AG10803 (cell line): ENCODE measurements at regions not wholly inside any gene's neighbourhood (a gene's known extent, or its start where the extent isn't known, plus 50 kb on each side); places are given as distances from the start of the nearest gene placed in this dataset.

Source experiments
- DNase-seq: peaks from one replicate; pipeline ENCODE4 v3.0.0; 2010; ENCODE audit warnings: low read depth
- H3K4me3 ChIP-seq: 2 replicates; pipeline ENCODE4 v1.5.1; 2011; ENCODE audit warnings: mild to moderate bottlenecking, low read length, control low read depth
- TF ChIP-seq, protein P1 (sequence below): conservative IDR thresholded peaks from 2 replicates; pipeline ENCODE4 v1.5.1; 2011; ENCODE audit warnings: mild to moderate bottlenecking, low read length, control low read depth, inconsistent platforms

GRCh38 chr7:50210706-50211115 is 93.8 kb upstream of the IKZF1 start:
- no peak for DNase-seq
- TF ChIP-seq, protein P1, sequence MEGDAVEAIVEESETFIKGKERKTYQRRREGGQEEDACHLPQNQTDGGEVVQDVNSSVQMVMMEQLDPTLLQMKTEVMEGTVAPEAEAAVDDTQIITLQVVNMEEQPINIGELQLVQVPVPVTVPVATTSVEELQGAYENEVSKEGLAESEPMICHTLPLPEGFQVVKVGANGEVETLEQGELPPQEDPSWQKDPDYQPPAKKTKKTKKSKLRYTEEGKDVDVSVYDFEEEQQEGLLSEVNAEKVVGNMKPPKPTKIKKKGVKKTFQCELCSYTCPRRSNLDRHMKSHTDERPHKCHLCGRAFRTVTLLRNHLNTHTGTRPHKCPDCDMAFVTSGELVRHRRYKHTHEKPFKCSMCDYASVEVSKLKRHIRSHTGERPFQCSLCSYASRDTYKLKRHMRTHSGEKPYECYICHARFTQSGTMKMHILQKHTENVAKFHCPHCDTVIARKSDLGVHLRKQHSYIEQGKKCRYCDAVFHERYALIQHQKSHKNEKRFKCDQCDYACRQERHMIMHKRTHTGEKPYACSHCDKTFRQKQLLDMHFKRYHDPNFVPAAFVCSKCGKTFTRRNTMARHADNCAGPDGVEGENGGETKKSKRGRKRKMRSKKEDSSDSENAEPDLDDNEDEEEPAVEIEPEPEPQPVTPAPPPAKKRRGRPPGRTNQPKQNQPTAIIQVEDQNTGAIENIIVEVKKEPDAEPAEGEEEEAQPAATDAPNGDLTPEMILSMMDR: no peak
- no peak overlapping the region for H3K4me3 ChIP-seq

DNA sequence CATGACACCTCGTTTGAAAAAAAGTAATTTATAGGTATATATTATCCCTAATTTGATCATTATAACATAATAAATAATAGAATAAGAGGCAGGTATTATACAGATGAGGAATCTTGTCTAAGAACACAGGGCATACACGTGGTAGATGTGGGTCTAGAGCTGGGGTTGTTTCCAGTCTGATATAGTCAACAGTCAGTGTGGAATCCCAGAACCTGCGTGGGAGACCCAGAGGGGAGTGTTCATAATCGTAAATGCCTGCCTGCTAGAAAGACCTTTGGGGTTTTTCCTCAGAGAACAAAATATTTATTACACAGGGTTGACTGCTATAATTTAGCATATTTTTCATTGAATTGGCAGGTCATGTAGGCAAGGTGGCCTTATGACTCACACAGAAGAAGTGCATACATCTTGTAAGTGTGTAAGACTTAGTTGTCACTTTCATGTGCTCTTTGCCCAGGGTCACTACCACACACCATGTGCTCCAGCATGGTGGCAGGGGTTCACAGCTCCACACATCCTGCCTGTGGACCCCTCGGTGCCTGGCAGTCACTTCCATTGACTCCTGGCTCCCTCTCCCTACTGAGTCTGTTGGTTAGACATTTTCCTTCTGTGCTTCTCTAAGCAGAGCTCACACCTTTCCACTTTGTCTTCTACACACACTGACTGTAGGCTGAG is 94.9 kb upstream of the IKZF1 start:
- TF ChIP-seq, protein P1: no peak
- H3K4me3 ChIP-seq: no peak overlapping the region
- no peak for DNase-seq

DNA sequence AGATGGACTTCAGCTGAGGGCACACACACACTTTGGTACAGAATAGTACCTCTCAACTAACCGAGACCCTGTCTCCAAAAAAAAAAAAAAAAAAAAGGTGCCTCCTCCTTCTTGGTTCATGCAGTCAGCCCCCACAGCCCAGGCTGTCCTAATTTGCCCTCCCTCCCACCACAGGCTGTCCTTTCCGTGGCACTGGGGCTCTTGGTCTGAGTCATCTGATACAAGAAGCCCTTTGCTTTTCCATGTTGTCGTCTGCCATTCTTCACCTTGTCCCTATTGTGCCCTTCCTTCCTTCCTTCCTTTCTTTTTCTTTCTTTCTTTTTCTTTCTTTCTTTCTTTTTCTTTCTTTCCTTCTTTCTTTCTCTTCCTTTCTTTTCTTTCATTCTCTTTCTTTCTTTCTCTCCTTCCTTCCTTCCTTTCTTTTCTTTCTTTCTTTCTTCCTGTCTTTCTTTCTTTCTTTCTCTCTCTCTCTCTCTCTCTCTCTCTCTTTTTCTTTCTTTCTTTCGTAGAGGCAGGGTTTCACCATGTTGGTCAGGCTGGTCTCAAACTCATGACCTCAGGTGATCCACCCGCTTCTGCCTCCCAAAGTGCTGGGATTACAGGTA is 96.0 kb upstream of the IKZF1 start:
- TF ChIP-seq, protein P1: no peak
- no peak overlapping the region for H3K4me3 ChIP-seq
- no peak for DNase-seq

DNA sequence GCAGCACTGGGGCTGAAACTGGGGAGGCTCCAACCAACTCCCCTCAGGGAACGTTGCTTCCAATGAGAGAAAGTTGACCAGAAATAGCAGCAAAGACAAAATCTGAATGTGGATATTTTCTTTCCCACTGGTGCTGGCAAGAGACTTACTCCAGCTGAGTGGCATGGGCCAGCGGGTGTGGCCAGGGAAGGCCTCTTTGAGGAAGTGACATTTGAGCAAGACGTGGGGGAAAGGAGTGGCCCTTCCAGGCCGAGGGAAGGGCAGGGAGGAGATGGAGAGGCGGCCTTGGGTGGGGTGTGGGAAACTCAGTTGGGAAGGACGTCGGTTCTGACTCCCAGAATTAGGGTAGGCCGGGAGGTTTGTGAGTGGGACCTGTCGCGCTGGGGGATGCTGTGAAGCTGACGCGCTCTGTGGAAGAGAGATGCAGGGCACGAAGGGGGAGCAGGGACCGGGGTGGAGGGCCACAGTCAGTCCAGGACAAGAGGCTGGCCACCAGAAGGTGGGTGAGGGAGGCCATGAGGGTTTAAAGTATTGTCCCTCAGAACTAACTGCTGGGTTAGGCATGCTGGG is 96.7 kb upstream of the IKZF1 start:
- TF ChIP-seq, protein P1: no peak
- H3K4me3 ChIP-seq: no peak overlapping the region
- DNase-seq: no peak

DNA sequence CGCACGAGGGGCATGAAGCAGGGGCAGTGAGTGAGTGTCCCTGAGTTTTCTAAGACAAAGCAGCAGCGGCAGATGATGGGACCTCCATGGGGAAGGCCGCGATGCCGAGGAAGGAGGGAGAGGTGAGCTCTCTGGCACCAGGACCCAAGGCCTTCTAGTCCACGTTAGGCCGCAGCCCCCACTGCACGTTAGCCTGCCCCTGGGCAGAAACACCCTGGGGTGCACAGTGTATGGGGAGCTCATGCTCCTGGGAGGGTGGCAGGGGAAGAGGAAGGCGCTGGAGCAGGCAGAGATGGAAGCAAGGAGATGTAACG is 97.3 kb upstream of the IKZF1 start:
- TF ChIP-seq, protein P1: no peak
- H3K4me3 ChIP-seq: no peak overlapping the region
- no peak for DNase-seq

DNA sequence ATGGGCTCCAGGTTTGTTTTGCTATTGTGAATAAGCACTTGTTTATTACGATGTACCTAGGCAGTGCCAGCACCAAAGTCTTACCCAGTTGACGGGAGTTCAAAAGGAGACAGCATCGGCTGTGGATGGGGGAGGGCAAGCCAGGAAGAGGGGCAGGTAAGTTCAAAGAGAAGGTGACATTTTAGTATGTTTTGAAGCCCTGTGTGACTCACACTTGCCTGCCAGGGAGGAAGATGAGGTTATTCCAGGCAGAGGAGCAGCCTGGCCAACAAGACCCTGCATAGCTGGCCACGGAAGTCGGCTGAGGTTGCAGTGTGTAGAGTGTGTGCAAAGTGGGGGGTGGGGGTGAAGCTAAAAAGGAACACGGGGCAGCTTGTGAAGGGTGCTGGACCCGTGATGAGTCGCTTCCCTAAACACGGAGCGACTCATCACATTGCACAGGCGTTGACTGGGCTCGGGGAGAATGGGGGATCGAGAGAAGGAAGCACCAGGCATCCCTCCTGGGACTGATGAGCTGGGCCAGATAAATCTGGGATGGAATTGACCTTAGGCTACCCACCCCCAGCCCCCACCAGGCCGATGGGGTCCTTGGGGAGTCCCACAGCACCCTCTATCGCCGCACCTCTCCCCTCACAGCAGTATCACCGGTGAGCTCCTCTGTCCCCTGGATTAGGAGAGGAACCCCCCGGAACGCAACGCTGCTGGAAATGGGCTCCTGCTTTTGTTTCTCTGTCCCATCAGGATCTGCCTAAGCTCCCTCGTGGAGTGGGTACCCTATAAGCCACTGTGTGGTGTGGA is 97.9 kb upstream of the IKZF1 start:
- TF ChIP-seq, protein P1: no peak
- no peak for DNase-seq
- no peak overlapping the region for H3K4me3 ChIP-seq

- no peak overlapping the region for H3K4me3 ChIP-seq
- TF ChIP-seq, protein P1: no peak
- DNase-seq: no peak
These were observed 99.5 kb upstream of the IKZF1 start for GRCh38 chr7:50205011-50205410.
